MM.1S (cell line): ENCODE measurements at regions not wholly inside any gene's neighbourhood (a gene's known extent, or its start where the extent isn't known, plus 50 kb on each side); places are given as distances from the start of the nearest gene placed in this dataset.

ENCODE experiments used
- CTCF ChIP-seq: fragments of 300-600 bp; sonication (generic); IDR thresholded peaks from 2 replicates; pipeline ENCODE4 v1.5.1; 2016; ENCODE audit warnings: antibody characterized with exemption, low read length, mixed read lengths
- EZH2 ChIP-seq: fragments of 300-600 bp; sonication (generic); optimal IDR thresholded peaks from 2 replicates; pipeline ENCODE3; 2017; ENCODE audit warnings: low read depth, mild to moderate bottlenecking, antibody characterized with exemption, low read length, mixed read lengths
- EZH2phosphoT487 ChIP-seq: fragments of 300-600 bp; sonication (generic); IDR thresholded peaks from 2 replicates; pipeline ENCODE4 v1.6.1; 2018; ENCODE audit warnings: antibody characterized with exemption, low read length

- TF ChIP-seq EZH2 = no peak
- TF ChIP-seq CTCF = no peak
- TF ChIP-seq EZH2phosphoT487 = no peak
Measured at GRCh38 chr15:89412905-89413411, 78.3 kb upstream of the POLG start.
